ENCODE measurements at regions not wholly inside any gene's neighbourhood (a gene's known extent, or its start where the extent isn't known, plus 50 kb on each side); places are given as distances from the start of the nearest gene placed in this dataset.

- Histone ChIP-seq H3K36me3 (ENCODE audit: control insufficient read depth, insufficient read depth, low read length) (no peaks in the 10 kb centered on the region), H3K4me1 (ENCODE audit: control insufficient read depth, insufficient read depth, low read length) (no peaks in the 10 kb centered on the region), H3K27me3 (ENCODE audit: control insufficient read depth, insufficient read depth, low read length) (0 out of 2 replicates have a peak, but pooled peaks cover 3% of the 10 kb centered on the region), H3K4me3 (ENCODE audit: low read depth in 2 of 2, low read length in 2 of 2) (no peak overlapping the region), H3K27ac (ENCODE audit: low read length) (no peak overlapping the region), H3K9me3 (ENCODE audit: control insufficient read depth, insufficient read depth, low read depth, low read length) (no peaks in the 10 kb centered on the region)
- in situ Hi-C loops (cut with HindIII; ENCODE audit: low pct_unique_long_range_greater_than_20kb, low sequenced_read_pairs) = no loop called here
- ChIA-PET POLR2A (no interaction called here), CTCF (interaction anchor here (0.6 kb wide), 1 partner anchor 380 kb away, joined by 5 read pairs; no protein-coding TSS in a partner anchor)
- TF ChIP-seq, protein P1, sequence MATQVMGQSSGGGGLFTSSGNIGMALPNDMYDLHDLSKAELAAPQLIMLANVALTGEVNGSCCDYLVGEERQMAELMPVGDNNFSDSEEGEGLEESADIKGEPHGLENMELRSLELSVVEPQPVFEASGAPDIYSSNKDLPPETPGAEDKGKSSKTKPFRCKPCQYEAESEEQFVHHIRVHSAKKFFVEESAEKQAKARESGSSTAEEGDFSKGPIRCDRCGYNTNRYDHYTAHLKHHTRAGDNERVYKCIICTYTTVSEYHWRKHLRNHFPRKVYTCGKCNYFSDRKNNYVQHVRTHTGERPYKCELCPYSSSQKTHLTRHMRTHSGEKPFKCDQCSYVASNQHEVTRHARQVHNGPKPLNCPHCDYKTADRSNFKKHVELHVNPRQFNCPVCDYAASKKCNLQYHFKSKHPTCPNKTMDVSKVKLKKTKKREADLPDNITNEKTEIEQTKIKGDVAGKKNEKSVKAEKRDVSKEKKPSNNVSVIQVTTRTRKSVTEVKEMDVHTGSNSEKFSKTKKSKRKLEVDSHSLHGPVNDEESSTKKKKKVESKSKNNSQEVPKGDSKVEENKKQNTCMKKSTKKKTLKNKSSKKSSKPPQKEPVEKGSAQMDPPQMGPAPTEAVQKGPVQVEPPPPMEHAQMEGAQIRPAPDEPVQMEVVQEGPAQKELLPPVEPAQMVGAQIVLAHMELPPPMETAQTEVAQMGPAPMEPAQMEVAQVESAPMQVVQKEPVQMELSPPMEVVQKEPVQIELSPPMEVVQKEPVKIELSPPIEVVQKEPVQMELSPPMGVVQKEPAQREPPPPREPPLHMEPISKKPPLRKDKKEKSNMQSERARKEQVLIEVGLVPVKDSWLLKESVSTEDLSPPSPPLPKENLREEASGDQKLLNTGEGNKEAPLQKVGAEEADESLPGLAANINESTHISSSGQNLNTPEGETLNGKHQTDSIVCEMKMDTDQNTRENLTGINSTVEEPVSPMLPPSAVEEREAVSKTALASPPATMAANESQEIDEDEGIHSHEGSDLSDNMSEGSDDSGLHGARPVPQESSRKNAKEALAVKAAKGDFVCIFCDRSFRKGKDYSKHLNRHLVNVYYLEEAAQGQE (IDR thresholded peaks at IDR 0.05; ENCODE audit: insufficient read depth in 1 of 2, low read depth in 2 of 2, low read length in 1 of 2) = no peak
- no peak for TF ChIP-seq POLR2AphosphoS5 (IDR thresholded peaks at IDR 0.05; ENCODE audit: low read depth, low read length)
- no peak for TF ChIP-seq CTCF (IDR thresholded peaks at IDR 0.05)
- TF ChIP-seq TCF7L2 (IDR thresholded peaks at IDR 0.05; ENCODE audit: low read depth, low read length) = no peak
- no peak for TF ChIP-seq SIN3A (IDR thresholded peaks at IDR 0.05; ENCODE audit: borderline replicate concordance, insufficient read depth, low read depth, low read length)
- DNase-seq (ENCODE audit: low read depth, low spot score) (no peak), ATAC-seq (no peak)
- intact Hi-C loops (cut with micrococcal nuclease; ENCODE audit: unreplicated experiment) = no loop called here
- BruUV-seq (replicated peaks) = no TSS peak
Observed at GRCh38 chr11:103582351-103582909, 454.0 kb upstream of the DDI1 start.

GRCh38 chr11:103584021-103584420 is 452.4 kb upstream of the DDI1 start:
- BruUV-seq (replicated peaks) = no TSS peak
- Histone ChIP-seq H3K36me3 (ENCODE audit: control insufficient read depth, insufficient read depth, low read length) (no peaks in the 10 kb centered on the region), H3K9me3 (ENCODE audit: control insufficient read depth, insufficient read depth, low read depth, low read length) (no peaks in the 10 kb centered on the region), H3K4me3 (ENCODE audit: low read depth in 2 of 2, low read length in 2 of 2) (no peak overlapping the region), H3K27me3 (ENCODE audit: control insufficient read depth, insufficient read depth, low read length) (0 out of 2 replicates have a peak, but pooled peaks cover 3% of the 10 kb centered on the region), H3K27ac (ENCODE audit: low read length) (no peak overlapping the region), H3K4me1 (ENCODE audit: control insufficient read depth, insufficient read depth, low read length) (no peaks in the 10 kb centered on the region)
- TF ChIP-seq, protein P1 (IDR thresholded peaks at IDR 0.05; ENCODE audit: insufficient read depth in 1 of 2, low read depth in 2 of 2, low read length in 1 of 2) = no peak
- TF ChIP-seq POLR2AphosphoS5 (IDR thresholded peaks at IDR 0.05; ENCODE audit: low read depth, low read length) = no peak
- no peak for TF ChIP-seq SIN3A (IDR thresholded peaks at IDR 0.05; ENCODE audit: borderline replicate concordance, insufficient read depth, low read depth, low read length)
- TF ChIP-seq CTCF (IDR thresholded peaks at IDR 0.05) = no peak
- TF ChIP-seq TCF7L2 (IDR thresholded peaks at IDR 0.05; ENCODE audit: low read depth, low read length) = no peak
- ChIA-PET CTCF (no interaction called here), POLR2A (no interaction called here)
- in situ Hi-C loops (cut with HindIII; ENCODE audit: low pct_unique_long_range_greater_than_20kb, low sequenced_read_pairs) (no loop called here), intact Hi-C loops (cut with micrococcal nuclease; ENCODE audit: unreplicated experiment) (no loop called here)
- DNase-seq (ENCODE audit: low read depth, low spot score) (no peak), ATAC-seq (no peak)
